Adrenal gland (tissue), 9 donors: ENCODE measurements at regions not wholly inside any gene's neighbourhood (a gene's known extent, or its start where the extent isn't known, plus 50 kb on each side); places are given as distances from the start of the nearest gene placed in this dataset.

Source experiments
- DNase-seq, 7 donors: peaks; one replicate each; pipeline ENCODE4 v3.0.0-alpha.2; 2019 to 2020
- H3K27ac ChIP-seq, 5 donors: fragments of 200-600 bp; sonication (generic) in 4 of 5; 1 replicate in 3 of 5; 2 replicates in 2 of 5; pipeline versions ENCODE4 v1.5.1 to v1.8.0; 2016 to 2020; ENCODE audit warnings: mild to moderate bottlenecking in 1 of 5
- H3K27me3 ChIP-seq: fragments of 200-600 bp; 2 replicates; pipeline ENCODE4 v1.8.0; 2021
- H3K36me3 ChIP-seq, 2 donors: fragments of 200-600 bp; replicated peaks in 1 of 2; 1 replicate in 1 of 2; 2 replicates in 1 of 2; pipeline versions ENCODE4 v1.5.1 to v1.8.0; 2018 to 2022
- H3K4me1 ChIP-seq, 2 donors: fragments of 200-600 bp; replicated peaks in 1 of 2; 1 replicate in 1 of 2; 2 replicates in 1 of 2; pipeline versions ENCODE4 v1.5.1 to v1.8.0; 2018 to 2021
- H3K4me3 ChIP-seq, 4 donors: fragments of 200-600 bp; sonication (generic) in 3 of 4; one replicate each; pipeline ENCODE4 v1.5.1; 2016 to 2018
- H3K9me3 ChIP-seq, 3 donors: fragments of 200-600 bp; sonication (generic) in 1 of 3; replicated peaks in 1 of 3; 1 replicate in 2 of 3; 2 replicates in 1 of 3; pipeline versions ENCODE4 v1.5.1 to v1.8.0; 2016 to 2021
- CTCF ChIP-seq, 6 experiments: fragments of 450-650 bp in 4 of 6; fragments of 200-600 bp in 2 of 6; sonication (generic) in 1 of 6; IDR thresholded peaks; 1 replicate in 5 of 6; 2 replicates in 1 of 6; pipeline versions ENCODE4 v1.5.1 to v1.8.0; 2016 to 2021; ENCODE audit warnings: antibody characterized with exemption in 6 of 6, mild to moderate bottlenecking in 2 of 6, moderate library complexity in 1 of 6
- POLR2A ChIP-seq, 2 donors: fragments of 450-650 bp; IDR thresholded peaks; one replicate each; pipeline ENCODE4 v1.6.1; 2017; ENCODE audit warnings: antibody characterized with exemption in 2 of 2, mild to moderate bottlenecking in 2 of 2, moderate library complexity in 1 of 2
- WGBS, 4 donors: extraction: QIAGEN DNeasy Blood & Tissue Kit in 2 of 4; methylation state at CpG; one replicate each; pipeline versions ENCODE4 v1.1.5 to v1.1.7; 2013 to 2017; 5-methylcytosine and 5-hydroxymethylcytosine counted together
- intact Hi-C, 2 donors: fragments of 100-400 bp; cut with DNase I; formaldehyde crosslinking; loops; one replicate each; pipeline versions ENCODE4 v1.14.1 to v1.15.0; 2022 to 2023
- donor health status: healthy with polysubstance abuse.
- donor health status: Bipolar disorder and iron deficiency.
- donor health status: DM: yes; HTN: yes; CAD: no.
- donor health status: DM: no; HTN: no; CAD: no.
- donor health status: DM: no; HTN: no; CAD: no.

- peak; percentile 61 to 82 (median 69) for DNase-seq
Measured at GRCh38 chr16:17578981-17579874, 108.5 kb upstream of the XYLT1 start.

GRCh38 chr16:17574256-17574655 lies 103.5 kb upstream of the XYLT1 start:
- Histone ChIP-seq H3K4me1 (no peaks in the 10 kb centered on the region), H3K27me3 (no peaks in the 10 kb centered on the region), H3K27ac (no peak overlapping the region), H3K4me3 (no peak overlapping the region), H3K36me3 (no peaks in the 10 kb centered on the region), H3K9me3 (no peaks in the 10 kb centered on the region)
- TF ChIP-seq POLR2A (IDR thresholded peaks at IDR 0.05), result no peak
- TF ChIP-seq CTCF (IDR thresholded peaks at IDR 0.05), result no peak
- no peak for DNase-seq
- WGBS, 4 donors, result 62 to 72% (median 67%) methylated on average over 3 of the region's 3 CpGs
- intact Hi-C loops, result no loop called here

More at GRCh38 chr16:17578981-17579874, 108.5 kb upstream of the XYLT1 start:
- intact Hi-C loops, result loop anchor here in 1 of 2 donors (5.0 kb wide), 1 partner anchor 102 kb away; no protein-coding TSS in a partner anchor
- Histone ChIP-seq H3K4me3 (no peak overlapping the region), H3K27me3 (no peaks in the 10 kb centered on the region), H3K9me3 (no peaks in the 10 kb centered on the region), H3K36me3 (no peaks in the 10 kb centered on the region), H3K4me1 (no peaks in the 10 kb centered on the region), H3K27ac (no peak overlapping the region)
- WGBS, 4 donors, result 17 to 23% (median 18%) methylated on average over 9 to 10 of the region's 10 CpGs
- TF ChIP-seq CTCF (IDR thresholded peaks at IDR 0.05), result peak; percentile 75 to 92 (median 81)
- TF ChIP-seq POLR2A (IDR thresholded peaks at IDR 0.05), result no peak

DNA sequence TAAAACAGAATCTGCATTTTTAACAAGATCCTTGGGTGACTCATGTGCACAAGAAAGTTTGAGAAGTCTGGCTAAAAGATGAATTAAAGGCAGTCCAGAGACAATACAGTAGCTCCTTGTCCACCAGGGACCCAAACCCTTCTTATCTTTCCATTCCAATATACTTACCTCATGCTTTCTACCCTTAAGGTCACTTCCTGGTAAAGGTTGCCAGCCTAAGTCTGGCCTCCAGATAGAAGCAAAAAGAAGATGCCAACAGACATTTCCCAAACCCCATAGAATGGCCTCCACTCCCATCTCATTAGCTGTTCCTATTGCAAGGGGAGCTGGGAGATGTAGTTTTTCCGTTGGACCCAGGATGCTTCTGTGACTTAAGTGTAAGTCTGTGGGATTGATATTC lies 101.4 kb upstream of the XYLT1 start:
- H3K4me3 ChIP-seq, result no peak overlapping the region
- H3K36me3 ChIP-seq, result no peaks in the 10 kb centered on the region
- no peak for TF ChIP-seq CTCF (IDR thresholded peaks at IDR 0.05)
- no peak for TF ChIP-seq POLR2A (IDR thresholded peaks at IDR 0.05)
- no peak overlapping the region for H3K27ac ChIP-seq
- 55 to 94% (median 73%) methylated on average over 1 of the region's 1 CpG for WGBS, 4 donors
- no peaks in the 10 kb centered on the region for H3K4me1 ChIP-seq
- intact Hi-C loops, result no loop called here
- H3K27me3 ChIP-seq, result no peaks in the 10 kb centered on the region
- no peak for DNase-seq
- no peaks in the 10 kb centered on the region for H3K9me3 ChIP-seq

GRCh38 chr16:17571499-17572093 lies 100.8 kb upstream of the XYLT1 start:
- no peak for TF ChIP-seq CTCF (IDR thresholded peaks at IDR 0.05)
- TF ChIP-seq POLR2A (IDR thresholded peaks at IDR 0.05), result no peak
- WGBS, 4 donors, result 70 to 81% (median 79%) methylated on average over 6 of the region's 6 CpGs
- H3K4me3 ChIP-seq, result no peak overlapping the region

More at GRCh38 chr16:17571499-17572093, 100.8 kb upstream of the XYLT1 start:
- Histone ChIP-seq H3K27ac (no peak overlapping the region), H3K36me3 (no peaks in the 10 kb centered on the region), H3K9me3 (no peaks in the 10 kb centered on the region), H3K4me1 (no peaks in the 10 kb centered on the region), H3K27me3 (no peaks in the 10 kb centered on the region)
- intact Hi-C loops, result no loop called here
- no peak for DNase-seq
